ENCODE measurements at regions not wholly inside any gene's neighbourhood (a gene's known extent, or its start where the extent isn't known, plus 50 kb on each side); places are given as distances from the start of the nearest gene placed in this dataset.

- Histone ChIP-seq H2BK5ac (ENCODE audit: low read depth, low read length) (no peak overlapping the region), H2BK20ac (ENCODE audit: low read length) (no peak overlapping the region), H2AK5ac (ENCODE audit: low read depth, low read length) (no peak overlapping the region), H3K9ac (replicated peaks in 1 of 4; ENCODE audit: extremely low read depth in 1 of 4, low read depth in 3 of 4, low read length in 3 of 4) (no peak overlapping the region), H3K36me3 (ENCODE audit: control insufficient read depth in 2 of 4, insufficient read depth in 4 of 4, low read length in 3 of 4) (no peaks in the 10 kb centered on the region), H3K18ac (ENCODE audit: extremely low read depth, low read length) (no peak overlapping the region), H3K56ac (replicated peaks; ENCODE audit: insufficient read length, low read depth, low read length) (no peak overlapping the region), H2BK12ac (ENCODE audit: low read depth, low read length) (no peak overlapping the region), H3K4me1 (replicated peaks in 1 of 4; ENCODE audit: control insufficient read depth in 3 of 4, insufficient read depth in 4 of 4, low read length in 3 of 4) (no peaks in the 10 kb centered on the region), H3K9me3 (ENCODE audit: insufficient read depth in 2 of 2, low read depth in 1 of 2, low read length in 1 of 2) (no peaks in the 10 kb centered on the region), H4K8ac (ENCODE audit: extremely low read depth, insufficient read depth, low read length) (no peak overlapping the region), H3K23me2 (ENCODE audit: low read depth, low read length) (peaks cover 1% of the 10 kb centered on the region; the same call in 1 of the 2 replicates), H3K14ac (ENCODE audit: insufficient read length) (no peak overlapping the region), H3K4ac (replicated peaks; ENCODE audit: insufficient read length, low read depth, low read length) (no peak overlapping the region), H2BK120ac (replicated peaks; ENCODE audit: low read depth, low read length) (no peak overlapping the region), H3K27ac (ENCODE audit: low read depth, low read length) (no peak overlapping the region), H3K4me3 (ENCODE audit: extremely low read depth in 1 of 4, insufficient read depth in 2 of 4, low read depth in 3 of 4, low read length in 4 of 4) (no peak overlapping the region), H3K4me2 (ENCODE audit: insufficient read depth in 1 of 2, low read depth in 2 of 2, low read length in 2 of 2) (no peak overlapping the region), H3K79me1 (ENCODE audit: low read depth, low read length) (no peaks in the 10 kb centered on the region), H4K20me1 (replicated peaks in 1 of 2; ENCODE audit: control insufficient read depth in 1 of 2, insufficient read depth in 2 of 2, low read length in 2 of 2) (no peaks in the 10 kb centered on the region), H2BK15ac (ENCODE audit: low read length) (no peak overlapping the region), H4K91ac (replicated peaks; ENCODE audit: insufficient read length, low read length) (no peak overlapping the region), H4K5ac (ENCODE audit: insufficient read length, low read depth, low read length) (no peak overlapping the region), H2AFZ (ENCODE audit: low read length) (no peak overlapping the region), H3K79me2 (ENCODE audit: control insufficient read depth in 1 of 2, insufficient read depth in 2 of 2, low read length in 2 of 2) (no peaks in the 10 kb centered on the region), H3K27me3 (replicated peaks in 1 of 4; ENCODE audit: control insufficient read depth in 3 of 4, extremely low read depth in 1 of 4, insufficient read depth in 3 of 4, low read length in 3 of 4) (no peaks in the 10 kb centered on the region), H3K23ac (ENCODE audit: insufficient read length) (no peak overlapping the region)
- POLR2A ChIA-PET (ENCODE audit: partially characterized antibody) = no interaction called here
- DNase-seq (ENCODE audit: low read depth in 1 of 2, low spot score in 2 of 2) (no peak), FAIRE-seq (no peak)
- CTCF ChIA-PET (ENCODE audit: partially characterized antibody) = interaction anchor here (1.5 kb wide), 1 partner anchor 15 kb away, joined by 4 read pairs; no protein-coding TSS in a partner anchor
- 68% methylated on average over 2 of the region's 3 CpGs; no CpG with 5 or more reads in 1 of the 2 experiments for WGBS, 2 experiments (ENCODE audit: extremely low coverage in 1 of 2, insufficient coverage in 1 of 2, insufficient read length in 1 of 2, insufficient replicate concordance in 2 of 2, low coverage in 1 of 2, low lambda C conversion rate in 2 of 2, missing lambda C conversion rate in 1 of 2)
- TF ChIP-seq GTF2F1 (IDR thresholded peaks at IDR 0.05; ENCODE audit: borderline replicate concordance, low read depth, low read length) (no peak), MAX (IDR thresholded peaks at IDR 0.05) (no peak), ATF3 (IDR thresholded peaks at IDR 0.05; ENCODE audit: insufficient read depth, low read depth, low read length) (no peak), JUN (IDR thresholded peaks at IDR 0.05; ENCODE audit: low read depth, low read length) (no peak), EP300 (IDR thresholded peaks at IDR 0.05; ENCODE audit: borderline replicate concordance in 1 of 2, low read depth in 2 of 2, low read length in 2 of 2) (no peak), BRCA1 (IDR thresholded peaks at IDR 0.05; ENCODE audit: low read depth, low read length) (no peak), CHD1 (IDR thresholded peaks at IDR 0.05; ENCODE audit: low read depth, low read length) (no peak), TEAD4 (IDR thresholded peaks at IDR 0.05; ENCODE audit: low read depth, low read length) (no peak), SIX5 (IDR thresholded peaks at IDR 0.05; ENCODE audit: low read depth, low read length) (no peak), TCF12 (IDR thresholded peaks at IDR 0.05; ENCODE audit: low read depth, low read length) (no peak)
Observed at GRCh38 chr11:104238916-104239315, 75.0 kb upstream of the PDGFD start.

Measured in H1 (cell line).